KMS-11 (cell line): ENCODE measurements at regions not wholly inside any gene's neighbourhood (a gene's known extent, or its start where the extent isn't known, plus 50 kb on each side); places are given as distances from the start of the nearest gene placed in this dataset.

ENCODE experiments used
- H2AFZ ChIP-seq: fragments of 200-600 bp; sonication (generic); 2 replicates; pipeline ENCODE4 v1.6.1; 2016; ENCODE audit warnings: antibody characterized with exemption, mixed run types, low read depth
- H3K27ac ChIP-seq: fragments of 200-600 bp; sonication (generic); 2 replicates; pipeline ENCODE4 v1.6.1; 2016; ENCODE audit warnings: mild to moderate bottlenecking, mixed run types
- H3K27me3 ChIP-seq: fragments of 200-600 bp; sonication (generic); 2 replicates; pipeline ENCODE4 v1.6.1; 2017; ENCODE audit warnings: mild to moderate bottlenecking, low read depth, mixed run types, moderate library complexity; ENCODE audit not compliant: insufficient read depth
- H3K36me3 ChIP-seq: fragments of 200-600 bp; sonication (generic); 2 replicates; pipeline ENCODE4 v1.6.1; 2017; ENCODE audit warnings: mild to moderate bottlenecking, mixed run types; ENCODE audit not compliant: insufficient read depth
- H3K4me1 ChIP-seq: fragments of 200-600 bp; sonication (generic); 2 replicates; pipeline ENCODE4 v1.6.1; 2016; ENCODE audit warnings: mild to moderate bottlenecking, low read depth, mixed run types; ENCODE audit not compliant: poor library complexity, severe bottlenecking
- H3K4me2 ChIP-seq: fragments of 200-600 bp; sonication (generic); 2 replicates; pipeline ENCODE4 v1.7.0; 2016; ENCODE audit warnings: mild to moderate bottlenecking, mixed run types
- H3K4me3 ChIP-seq: fragments of 200-600 bp; sonication (generic); IDR thresholded peaks from 2 replicates; pipeline ENCODE4 v1.6.1; 2017; ENCODE audit warnings: low read depth, low read length, mixed read lengths; ENCODE audit not compliant: insufficient read depth
- H3K79me2 ChIP-seq: fragments of 200-600 bp; sonication (generic); 2 replicates; pipeline ENCODE4 v1.6.1; 2016; ENCODE audit warnings: low read depth, mixed run types; ENCODE audit not compliant: insufficient read depth
- H3K9ac ChIP-seq: fragments of 200-600 bp; sonication (generic); 2 replicates; pipeline ENCODE4 v1.6.1; 2016; ENCODE audit warnings: mild to moderate bottlenecking, mixed run types
- H4K20me1 ChIP-seq: fragments of 200-600 bp; sonication (generic); 2 replicates; pipeline ENCODE4 v1.6.1; 2016; ENCODE audit warnings: mild to moderate bottlenecking, mixed run types; ENCODE audit not compliant: insufficient read depth
- CTCF ChIP-seq: fragments of 200-600 bp; sonication (generic); conservative IDR thresholded peaks from 2 replicates; pipeline ENCODE4 v1.6.1; 2017; ENCODE audit warnings: low read depth, mild to moderate bottlenecking, antibody characterized with exemption, low read length, moderate library complexity, mixed read lengths

- H3K79me2 ChIP-seq = no peaks in the 10 kb centered on the region
- H3K36me3 ChIP-seq = no peaks in the 10 kb centered on the region
- H3K27ac ChIP-seq = no peak overlapping the region
- H3K27me3 ChIP-seq = no peaks in the 10 kb centered on the region
- no peak overlapping the region for H2AFZ ChIP-seq
- TF ChIP-seq CTCF = no peak
- no peak overlapping the region for H3K4me3 ChIP-seq
- H4K20me1 ChIP-seq = no peaks in the 10 kb centered on the region
- H3K4me2 ChIP-seq = no peak overlapping the region
- no peak overlapping the region for H3K9ac ChIP-seq
- H3K4me1 ChIP-seq = no peaks in the 10 kb centered on the region
Observed at GRCh38 chr17:70919241-70919640, 749.9 kb downstream of the KCNJ2 start.

- Histone ChIP-seq H3K36me3 (no peaks in the 10 kb centered on the region), H3K4me2 (no peak overlapping the region), H3K9ac (no peak overlapping the region), H3K4me3 (no peak overlapping the region), H4K20me1 (no peaks in the 10 kb centered on the region), H3K79me2 (no peaks in the 10 kb centered on the region), H3K27me3 (no peaks in the 10 kb centered on the region), H3K4me1 (no peaks in the 10 kb centered on the region), H2AFZ (no peak overlapping the region), H3K27ac (no peak overlapping the region)
- no peak for TF ChIP-seq CTCF
Observed at GRCh38 chr17:70920416-70920815, 751.1 kb downstream of the KCNJ2 start.

- H3K27ac ChIP-seq = no peak overlapping the region
- H3K4me3 ChIP-seq = no peak overlapping the region
- TF ChIP-seq CTCF = no peak
- H4K20me1 ChIP-seq = no peaks in the 10 kb centered on the region
- H3K4me2 ChIP-seq = no peak overlapping the region
- H3K36me3 ChIP-seq = no peaks in the 10 kb centered on the region
- H3K4me1 ChIP-seq = no peaks in the 10 kb centered on the region
- H3K79me2 ChIP-seq = no peaks in the 10 kb centered on the region
- H2AFZ ChIP-seq = no peak overlapping the region
- H3K27me3 ChIP-seq = no peaks in the 10 kb centered on the region
- no peak overlapping the region for H3K9ac ChIP-seq
Observed at GRCh38 chr17:70922268-70922667, 752.9 kb downstream of the KCNJ2 start.

- H3K4me2 ChIP-seq = no peak overlapping the region
- H3K36me3 ChIP-seq = no peaks in the 10 kb centered on the region
- H3K4me3 ChIP-seq = no peak overlapping the region
- no peak overlapping the region for H3K27ac ChIP-seq
- H3K79me2 ChIP-seq = no peaks in the 10 kb centered on the region
- no peaks in the 10 kb centered on the region for H4K20me1 ChIP-seq
- TF ChIP-seq CTCF = no peak
- H3K4me1 ChIP-seq = no peaks in the 10 kb centered on the region
- H3K9ac ChIP-seq = no peak overlapping the region
- H2AFZ ChIP-seq = no peak overlapping the region
- H3K27me3 ChIP-seq = no peaks in the 10 kb centered on the region
Observed at GRCh38 chr17:70924776-70925175, 755.4 kb downstream of the KCNJ2 start.

- Histone ChIP-seq H2AFZ (no peak overlapping the region), H4K20me1 (no peaks in the 10 kb centered on the region), H3K27ac (no peak overlapping the region), H3K4me1 (no peaks in the 10 kb centered on the region), H3K36me3 (no peaks in the 10 kb centered on the region), H3K79me2 (no peaks in the 10 kb centered on the region), H3K27me3 (no peaks in the 10 kb centered on the region), H3K4me3 (no peak overlapping the region), H3K4me2 (no peak overlapping the region), H3K9ac (no peak overlapping the region)
- TF ChIP-seq CTCF = no peak
Observed at GRCh38 chr17:70929226-70929625, 759.9 kb downstream of the KCNJ2 start.
